Activated naive CD4-positive, alpha-beta T cell treated with anti-CD3 and anti-CD28 coated beads for 36 hours (primary cell): ENCODE measurements at regions not wholly inside any gene's neighbourhood (a gene's known extent, or its start where the extent isn't known, plus 50 kb on each side); places are given as distances from the start of the nearest gene placed in this dataset.

Source experiments
- CTCF ChIA-PET: fragments of 350-600 bp; sonication (Branson Sonifier 250); formaldehyde crosslinking; loops from one replicate; lab custom pipeline; 2021; ENCODE audit warnings: antibody characterized with exemption; lab: Charles Lee
- DNase-seq: peaks from one replicate; pipeline ENCODE4 v3.0.0-alpha.2; 2020
- H3K27ac Mint-ChIP-seq: one replicate; pipeline ENCODE4 v1.8.0; 2021; ENCODE audit warnings: mild to moderate bottlenecking, mixed read lengths
- H3K27me3 Mint-ChIP-seq: one replicate; pipeline ENCODE4 v1.8.0; 2021; ENCODE audit warnings: low read depth, mixed read lengths
- H3K36me3 Mint-ChIP-seq: one replicate; pipeline ENCODE4 v1.8.0; 2021; ENCODE audit warnings: low read depth, mixed read lengths
- H3K4me1 Mint-ChIP-seq: one replicate; pipeline ENCODE4 v1.8.0; 2021; ENCODE audit warnings: low read depth, mixed read lengths
- H3K4me3 Mint-ChIP-seq: one replicate; pipeline ENCODE4 v1.8.0; 2021; ENCODE audit warnings: mild to moderate bottlenecking, moderate library complexity, mixed read lengths
- H3K9me3 Mint-ChIP-seq: one replicate; pipeline ENCODE4 v1.8.0; 2021; ENCODE audit warnings: mixed read lengths
- intact Hi-C: fragments of 100-400 bp; cut with micrococcal nuclease; formaldehyde crosslinking; loops from one replicate; pipeline ENCODE4 v1.15.1; 2023

- H3K4me3 Mint-ChIP-seq, result no peak overlapping the region
- CTCF ChIA-PET, result no interaction called here
- H3K36me3 Mint-ChIP-seq, result no peaks in the 10 kb centered on the region
- no peak for DNase-seq
- H3K27ac Mint-ChIP-seq, result no peak overlapping the region
- peaks cover 7% of the 10 kb centered on the region for H3K9me3 Mint-ChIP-seq
- H3K4me1 Mint-ChIP-seq, result no peaks in the 10 kb centered on the region
- intact Hi-C loops, result no loop called here
- peaks cover 4% of the 10 kb centered on the region for H3K27me3 Mint-ChIP-seq
Observed at GRCh38 chr4:85061974-85062373, 95.5 kb upstream of the WDFY3 start.

DNA sequence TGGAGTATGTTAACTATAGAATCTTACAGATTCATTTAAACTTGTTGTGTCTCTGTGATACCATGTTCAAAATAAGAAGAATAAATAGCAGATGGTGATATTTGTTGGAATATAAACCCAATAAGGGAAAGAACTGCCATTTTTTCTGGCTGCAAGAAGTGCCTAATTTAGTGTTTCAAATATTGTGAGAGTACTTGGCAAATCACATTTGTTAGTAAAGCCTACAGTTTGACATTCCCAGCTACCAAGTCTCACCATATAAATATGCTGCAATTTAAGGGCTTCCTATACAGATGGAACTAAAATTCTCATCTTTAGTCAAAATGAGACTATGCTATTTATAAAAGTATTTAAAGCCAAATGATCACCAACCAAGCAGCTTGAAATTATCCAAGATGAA is 96.0 kb upstream of the WDFY3 start:
- no peaks in the 10 kb centered on the region for H3K36me3 Mint-ChIP-seq
- no peak for DNase-seq
- H3K4me3 Mint-ChIP-seq, result no peak overlapping the region
- H3K27me3 Mint-ChIP-seq, result peaks cover 4% of the 10 kb centered on the region
- H3K4me1 Mint-ChIP-seq, result no peaks in the 10 kb centered on the region
- peaks cover 7% of the 10 kb centered on the region for H3K9me3 Mint-ChIP-seq
- CTCF ChIA-PET, result no interaction called here
- H3K27ac Mint-ChIP-seq, result no peak overlapping the region
- intact Hi-C loops, result no loop called here

GRCh38 chr4:85067342-85067741 is 100.9 kb upstream of the WDFY3 start:
- Mint-ChIP-seq H3K9me3 (peaks cover 7% of the 10 kb centered on the region), H3K36me3 (no peaks in the 10 kb centered on the region), H3K4me3 (no peak overlapping the region), H3K27me3 (peaks cover 4% of the 10 kb centered on the region), H3K27ac (no peak overlapping the region), H3K4me1 (no peaks in the 10 kb centered on the region)
- CTCF ChIA-PET, result no interaction called here
- intact Hi-C loops, result no loop called here
- no peak for DNase-seq

- no peak for DNase-seq
- H3K4me1 Mint-ChIP-seq, result no peaks in the 10 kb centered on the region
- intact Hi-C loops, result no loop called here
- H3K9me3 Mint-ChIP-seq, result peaks cover 3% of the 10 kb centered on the region
- H3K27me3 Mint-ChIP-seq, result no peaks in the 10 kb centered on the region
- H3K36me3 Mint-ChIP-seq, result no peaks in the 10 kb centered on the region
- no peak overlapping the region for H3K27ac Mint-ChIP-seq
- CTCF ChIA-PET, result no interaction called here
- H3K4me3 Mint-ChIP-seq, result no peak overlapping the region
Observed at GRCh38 chr4:85078016-85078415, 111.5 kb upstream of the WDFY3 start.

- Mint-ChIP-seq H3K36me3 (no peaks in the 10 kb centered on the region), H3K4me3 (no peak overlapping the region), H3K9me3 (peaks cover 3% of the 10 kb centered on the region), H3K27ac (no peak overlapping the region), H3K4me1 (no peaks in the 10 kb centered on the region), H3K27me3 (no peaks in the 10 kb centered on the region)
- no peak for DNase-seq
- CTCF ChIA-PET, result no interaction called here
- intact Hi-C loops, result no loop called here
Observed at GRCh38 chr4:85081196-85081595, 114.7 kb upstream of the WDFY3 start.

- no peak overlapping the region for H3K4me3 Mint-ChIP-seq
- DNase-seq, result peak; percentile 24
- no peaks in the 10 kb centered on the region for H3K4me1 Mint-ChIP-seq
- CTCF ChIA-PET, result interaction anchor here (0.6 to 1.7 kb wide), 12 partner anchors 10 to 1100 kb away, joined by 3 to 9 read pairs (median 4); no protein-coding TSS in a partner anchor
- H3K36me3 Mint-ChIP-seq, result no peaks in the 10 kb centered on the region
- H3K9me3 Mint-ChIP-seq, result peaks cover 2% of the 10 kb centered on the region
- H3K27ac Mint-ChIP-seq, result no peak overlapping the region
- intact Hi-C loops, result loop anchor here (1.0 to 2.0 kb wide), 2 partner anchors 286 to 662 kb away; no protein-coding TSS in a partner anchor
- H3K27me3 Mint-ChIP-seq, result no peaks in the 10 kb centered on the region
Observed at GRCh38 chr4:85084371-85085094, 118.0 kb upstream of the WDFY3 start.

DNA sequence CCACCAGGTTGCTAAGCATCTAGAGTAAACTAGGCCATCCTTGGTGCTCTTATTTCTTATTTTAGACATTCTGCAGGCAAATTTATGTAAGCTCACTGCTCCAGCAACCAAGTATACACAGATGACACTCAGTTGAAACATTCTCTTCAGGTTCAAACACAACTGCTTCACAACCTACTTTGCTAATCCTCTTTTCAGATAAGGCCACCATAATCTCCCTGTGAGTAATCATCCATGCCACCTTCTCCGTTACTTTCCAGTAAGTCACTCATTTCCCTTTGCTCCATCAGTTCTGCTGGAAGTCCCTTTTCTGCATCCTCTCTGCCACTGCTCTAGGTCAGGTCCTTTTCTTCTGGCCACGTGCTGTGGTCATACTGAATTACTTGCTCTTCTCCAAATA is 120.2 kb upstream of the WDFY3 start:
- H3K27ac Mint-ChIP-seq, result no peak overlapping the region
- no peaks in the 10 kb centered on the region for H3K4me1 Mint-ChIP-seq
- H3K36me3 Mint-ChIP-seq, result no peaks in the 10 kb centered on the region
- no peaks in the 10 kb centered on the region for H3K27me3 Mint-ChIP-seq
- H3K9me3 Mint-ChIP-seq, result peaks cover 2% of the 10 kb centered on the region
- intact Hi-C loops, result no loop called here
- CTCF ChIA-PET, result no interaction called here
- no peak overlapping the region for H3K4me3 Mint-ChIP-seq
- no peak for DNase-seq

GRCh38 chr4:85092536-85092935 is 126.0 kb upstream of the WDFY3 start:
- Mint-ChIP-seq H3K4me1 (no peaks in the 10 kb centered on the region), H3K27me3 (peaks cover 2% of the 10 kb centered on the region), H3K4me3 (no peak overlapping the region), H3K9me3 (peaks cover 2% of the 10 kb centered on the region), H3K36me3 (no peaks in the 10 kb centered on the region), H3K27ac (no peak overlapping the region)
- no peak for DNase-seq
- CTCF ChIA-PET, result no interaction called here
- intact Hi-C loops, result no loop called here

- no peak for DNase-seq
- intact Hi-C loops, result no loop called here
- Mint-ChIP-seq H3K36me3 (no peaks in the 10 kb centered on the region), H3K4me3 (no peak overlapping the region), H3K27me3 (peaks cover 2% of the 10 kb centered on the region), H3K27ac (no peak overlapping the region), H3K4me1 (no peaks in the 10 kb centered on the region), H3K9me3 (peaks cover 2% of the 10 kb centered on the region)
- CTCF ChIA-PET, result no interaction called here
Observed at GRCh38 chr4:85092943-85093342, 126.5 kb upstream of the WDFY3 start.

DNA sequence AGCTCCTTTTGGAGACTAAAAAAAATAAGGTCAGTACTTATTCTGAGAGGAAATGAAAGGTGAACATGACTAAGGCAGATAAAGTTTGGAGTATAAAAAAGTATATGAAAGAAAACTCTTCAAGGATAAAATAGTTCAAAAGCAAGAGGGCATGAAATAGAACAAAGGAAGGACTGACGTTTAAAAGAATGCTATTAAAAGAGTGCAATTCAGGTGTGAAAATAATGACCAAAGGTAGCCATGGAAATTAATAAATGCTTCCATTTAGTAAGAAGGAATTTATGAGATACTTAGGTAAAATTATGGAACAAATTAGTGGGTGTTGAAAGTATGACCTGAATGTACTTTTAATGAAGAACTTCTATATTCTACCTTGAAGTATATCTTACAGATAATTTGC is 128.2 kb upstream of the WDFY3 start:
- H3K9me3 Mint-ChIP-seq, result peaks cover 3% of the 10 kb centered on the region
- CTCF ChIA-PET, result no interaction called here

GRCh38 chr4:85102606-85103005 is 136.1 kb upstream of the WDFY3 start:
- Mint-ChIP-seq H3K9me3 (peaks cover 3% of the 10 kb centered on the region), H3K36me3 (no peaks in the 10 kb centered on the region), H3K4me1 (no peaks in the 10 kb centered on the region), H3K27me3 (peaks cover 2% of the 10 kb centered on the region), H3K27ac (no peak overlapping the region), H3K4me3 (no peak overlapping the region)
- intact Hi-C loops, result no loop called here
- CTCF ChIA-PET, result no interaction called here
- no peak for DNase-seq

More for the DNA sequence above, 128.2 kb upstream of the WDFY3 start:
- no peak overlapping the region for H3K4me3 Mint-ChIP-seq
- intact Hi-C loops, result no loop called here
- H3K4me1 Mint-ChIP-seq, result no peaks in the 10 kb centered on the region
- no peaks in the 10 kb centered on the region for H3K36me3 Mint-ChIP-seq
- DNase-seq, result no peak
- peaks cover 4% of the 10 kb centered on the region for H3K27me3 Mint-ChIP-seq
- H3K27ac Mint-ChIP-seq, result no peak overlapping the region

- Mint-ChIP-seq H3K36me3 (no peaks in the 10 kb centered on the region), H3K27me3 (no peaks in the 10 kb centered on the region), H3K27ac (no peak overlapping the region), H3K4me3 (no peak overlapping the region), H3K9me3 (no peaks in the 10 kb centered on the region), H3K4me1 (no peaks in the 10 kb centered on the region)
- CTCF ChIA-PET, result no interaction called here
- intact Hi-C loops, result no loop called here
- no peak for DNase-seq
Observed at GRCh38 chr4:85106166-85106565, 139.7 kb upstream of the WDFY3 start.

GRCh38 chr4:85106805-85107336 is 140.4 kb upstream of the WDFY3 start:
- no peak for DNase-seq
- Mint-ChIP-seq H3K4me3 (no peak overlapping the region), H3K27ac (no peak overlapping the region), H3K27me3 (no peaks in the 10 kb centered on the region), H3K36me3 (no peaks in the 10 kb centered on the region), H3K4me1 (no peaks in the 10 kb centered on the region), H3K9me3 (peaks cover under 1% of the 10 kb centered on the region)
- CTCF ChIA-PET, result no interaction called here
- intact Hi-C loops, result no loop called here
